HEK293 (cell line): ENCODE measurements at regions not wholly inside any gene's neighbourhood (a gene's known extent, or its start where the extent isn't known, plus 50 kb on each side); places are given as distances from the start of the nearest gene placed in this dataset.

Experiments used
- CTCF ChIA-PET: fragments of 350-600 bp; formaldehyde crosslinking; extraction: SDS; loops from one replicate; lab custom pipeline; 2021; ENCODE audit warnings: antibody characterized with exemption; lab: Yijun Ruan, JAX
- POLR2A ChIA-PET: fragments of 300-600 bp; formaldehyde crosslinking; extraction: SDS; loops from one replicate; lab custom pipeline; 2020; ENCODE audit warnings: antibody characterized with exemption, inconsistent platforms; lab: Yijun Ruan, JAX
- H3K27ac ChIP-seq: fragments of 200-500 bp; sonication (Bioruptor generic); 2 replicates; pipeline ENCODE4 v1.5.1; 2014; ENCODE audit warnings: low read depth, low read length, control low read depth, inconsistent platforms; ENCODE audit errors: extremely low read depth
- H3K36me3 ChIP-seq, 2 experiments: fragments of 200-500 bp in 1 of 2; sonication (Bioruptor generic) in 1 of 2; 1 replicate in 1 of 2; 2 replicates in 1 of 2; pipeline ENCODE4 v1.5.1; 2014 to 2017; ENCODE audit warnings: inconsistent platforms in 2 of 2, low read length in 2 of 2; ENCODE audit not compliant: control insufficient read depth in 2 of 2, insufficient read depth in 1 of 2
- H3K4me1 ChIP-seq: fragments of 200-500 bp; sonication (Bioruptor generic); 2 replicates; pipeline ENCODE4 v1.5.1; 2014; ENCODE audit warnings: mild to moderate bottlenecking, low read length, inconsistent platforms; ENCODE audit not compliant: control insufficient read depth, insufficient read depth
- H3K4me3 ChIP-seq: 2 replicates; pipeline ENCODE4 v1.5.1; 2011; ENCODE audit warnings: low read depth, mild to moderate bottlenecking, control low read depth, low read length, moderate library complexity
- H3K9me3 ChIP-seq: fragments of 200-500 bp; sonication (Bioruptor generic); 2 replicates; pipeline ENCODE4 v1.5.1; 2014; ENCODE audit warnings: low read depth, low read length, inconsistent platforms; ENCODE audit not compliant: control insufficient read depth, insufficient read depth
- BCL11B ChIP-seq: fragments of 450-650 bp; formaldehyde crosslinking; IDR thresholded peaks from 2 replicates; pipeline ENCODE4 v1.5.1; 2016; ENCODE audit warnings: low read depth, missing biosample characterization, missing genetic modification characterization
- FEZF1 ChIP-seq: fragments of 450-650 bp; formaldehyde crosslinking; IDR thresholded peaks from 2 replicates; pipeline ENCODE4 v1.5.1; 2016; ENCODE audit warnings: missing biosample characterization, missing genetic modification characterization
- KLF1 ChIP-seq: fragments of 450-650 bp; formaldehyde crosslinking; IDR thresholded peaks from 2 replicates; pipeline ENCODE4 v1.5.1; 2016; ENCODE audit warnings: missing biosample characterization, missing genetic modification characterization
- MYNN ChIP-seq: fragments of 450-650 bp; formaldehyde crosslinking; IDR thresholded peaks from 2 replicates; pipeline ENCODE4 v1.5.1; 2016; ENCODE audit warnings: missing biosample characterization, missing genetic modification characterization, borderline replicate concordance
- PRDM10 ChIP-seq: fragments of 450-650 bp; formaldehyde crosslinking; IDR thresholded peaks from 2 replicates; pipeline ENCODE4 v1.5.1; 2016; ENCODE audit warnings: missing biosample characterization, missing genetic modification characterization
- PRDM6 ChIP-seq: fragments of 450-650 bp; formaldehyde crosslinking; IDR thresholded peaks from 2 replicates; pipeline ENCODE4 v1.5.1; 2017; ENCODE audit warnings: missing biosample characterization, missing genetic modification characterization
- REST ChIP-seq: fragments of 450-650 bp; formaldehyde crosslinking; IDR thresholded peaks from 2 replicates; pipeline ENCODE4 v1.5.1; 2016; ENCODE audit warnings: missing biosample characterization, missing genetic modification characterization
- WT1 ChIP-seq: fragments of 450-650 bp; formaldehyde crosslinking; IDR thresholded peaks from 2 replicates; pipeline ENCODE4 v1.5.1; 2016; ENCODE audit warnings: missing biosample characterization, missing genetic modification characterization
- ZBTB6 ChIP-seq: fragments of 450-650 bp; formaldehyde crosslinking; IDR thresholded peaks from 2 replicates; pipeline ENCODE4 v1.5.1; 2017; ENCODE audit warnings: missing biosample characterization, missing genetic modification characterization
- ZFP37 ChIP-seq: fragments of 450-650 bp; formaldehyde crosslinking; IDR thresholded peaks from 2 replicates; pipeline ENCODE4 v1.5.1; 2016; ENCODE audit warnings: missing biosample characterization, missing genetic modification characterization
- ZNF221 ChIP-seq: fragments of 450-650 bp; formaldehyde crosslinking; IDR thresholded peaks from 2 replicates; pipeline ENCODE4 v1.5.1; 2017; ENCODE audit warnings: missing biosample characterization, missing genetic modification characterization, borderline replicate concordance
- ZNF239 ChIP-seq: fragments of 450-650 bp; formaldehyde crosslinking; IDR thresholded peaks from 2 replicates; pipeline ENCODE4 v1.5.1; 2016; ENCODE audit warnings: missing biosample characterization, missing genetic modification characterization
- ZNF24 ChIP-seq: fragments of 450-650 bp; formaldehyde crosslinking; IDR thresholded peaks from 2 replicates; pipeline ENCODE4 v1.5.1; 2016; ENCODE audit warnings: missing biosample characterization, missing genetic modification characterization
- ZNF350 ChIP-seq: fragments of 450-650 bp; formaldehyde crosslinking; IDR thresholded peaks from 2 replicates; pipeline ENCODE4 v1.5.0; 2017; ENCODE audit warnings: missing biosample characterization, mild to moderate bottlenecking, missing genetic modification characterization
- ZNF366 ChIP-seq: fragments of 450-650 bp; formaldehyde crosslinking; conservative IDR thresholded peaks from 2 replicates; pipeline ENCODE4 v1.5.1; 2016; ENCODE audit warnings: missing biosample characterization, missing genetic modification characterization
- ZNF449 ChIP-seq: fragments of 450-650 bp; formaldehyde crosslinking; IDR thresholded peaks from 2 replicates; pipeline ENCODE4 v1.5.1; 2017; ENCODE audit warnings: missing biosample characterization, mild to moderate bottlenecking, missing genetic modification characterization, moderate library complexity
- ZNF48 ChIP-seq: fragments of 450-650 bp; formaldehyde crosslinking; IDR thresholded peaks from 2 replicates; pipeline ENCODE4 v1.5.1; 2016; ENCODE audit warnings: missing biosample characterization, missing genetic modification characterization
- ZNF596 ChIP-seq: fragments of 450-650 bp; IDR thresholded peaks from 2 replicates; pipeline ENCODE4 v1.5.0; 2018; ENCODE audit warnings: missing biosample characterization, mild to moderate bottlenecking, missing genetic modification characterization, moderate library complexity
- ZNF610 ChIP-seq: fragments of 450-650 bp; formaldehyde crosslinking; IDR thresholded peaks from 2 replicates; pipeline ENCODE4 v1.5.1; 2016; ENCODE audit warnings: missing biosample characterization, missing genetic modification characterization, borderline replicate concordance
- ZNF626 ChIP-seq: fragments of 450-650 bp; sonication (Bioruptor Pico); formaldehyde crosslinking; IDR thresholded peaks from 2 replicates; pipeline ENCODE4 v1.5.1; 2018; ENCODE audit warnings: missing biosample characterization, missing genetic modification characterization, inconsistent platforms
- ZNF658 ChIP-seq: fragments of 450-650 bp; formaldehyde crosslinking; IDR thresholded peaks from 2 replicates; pipeline ENCODE4; 2016; ENCODE audit warnings: missing biosample characterization, missing genetic modification characterization
- ZNF776 ChIP-seq: fragments of 450-650 bp; formaldehyde crosslinking; IDR thresholded peaks from 2 replicates; pipeline ENCODE4 v1.5.0; 2017; ENCODE audit warnings: missing biosample characterization, missing genetic modification characterization, borderline replicate concordance

GRCh38 chr18:63058521-63058920, 261.0 kb downstream of the BCL2 start (continued):
- TF ChIP-seq REST (tag by site-specific recombination): no peak
- no peak for TF ChIP-seq BCL11B (tag by site-specific recombination)
- no peak for TF ChIP-seq ZNF449
- TF ChIP-seq ZBTB6: no peak
- TF ChIP-seq MYNN (tag by site-specific recombination): no peak
- no peak for TF ChIP-seq ZNF776 (tag by site-specific recombination)
- TF ChIP-seq ZNF24 (tag by site-specific recombination): no peak
- no peak for TF ChIP-seq ZNF221
- TF ChIP-seq ZNF626 (tag by site-specific recombination): no peak
- TF ChIP-seq ZNF610 (tag by site-specific recombination): no peak
- no peak for TF ChIP-seq ZNF350 (tag by site-specific recombination)

GRCh38 chr18:63057707-63058106, 261.9 kb downstream of the BCL2 start:
- CTCF ChIA-PET: no interaction called here
- Histone ChIP-seq H3K36me3 (no peaks in the 10 kb centered on the region), H3K9me3 (no peaks in the 10 kb centered on the region), H3K4me1 (no peaks in the 10 kb centered on the region), H3K27ac (no peak overlapping the region), H3K4me3 (no peak overlapping the region)
- TF ChIP-seq ZNF48: no peak
- POLR2A ChIA-PET: no interaction called here

GRCh38 chr18:63054901-63055584, 264.5 kb downstream of the BCL2 start:
- H3K27ac ChIP-seq: no peak overlapping the region
- ChIA-PET POLR2A (no interaction called here), CTCF (interaction anchor here (0.8 kb wide), 1 partner anchor 21 kb away, joined by 3 read pairs; no protein-coding TSS in a partner anchor)
- no peaks in the 10 kb centered on the region for H3K4me1 ChIP-seq
- TF ChIP-seq PRDM6 (tag by site-specific recombination): peak; percentile 52; the same call in 1 of the 2 replicates
- TF ChIP-seq PRDM10 (tag by site-specific recombination): 0 out of 2 replicates have a peak, but pooled peaks have one; percentile 18
- TF ChIP-seq WT1 (tag by site-specific recombination): peak; percentile 60; the same call in 1 of the 2 replicates
- TF ChIP-seq ZNF239 (tag by site-specific recombination): no peak
- TF ChIP-seq FEZF1: peak; percentile 65
- TF ChIP-seq ZFP37 (tag by site-specific recombination): no peak
- TF ChIP-seq ZNF366 (tag by site-specific recombination): peak; percentile 61
- peak; percentile 69; the same call in 1 of the 2 replicates for TF ChIP-seq ZNF596 (tag by site-specific recombination)
- no peak for TF ChIP-seq KLF1
- no peak for TF ChIP-seq ZNF658
- H3K36me3 ChIP-seq: no peaks in the 10 kb centered on the region
- no peaks in the 10 kb centered on the region for H3K9me3 ChIP-seq
- no peak overlapping the region for H3K4me3 ChIP-seq
